Ovary (tissue), 7 donors: ENCODE measurements at regions not wholly inside any gene's neighbourhood (a gene's known extent, or its start where the extent isn't known, plus 50 kb on each side); places are given as distances from the start of the nearest gene placed in this dataset.

ENCODE experiments used
- DNase-seq, 5 donors: peaks; one replicate each; pipeline ENCODE4 v3.0.0-alpha.2; 2019 to 2020
- H3K27ac ChIP-seq, 2 donors: fragments of 200-600 bp; one replicate each; pipeline versions ENCODE4 v1.5.1 to v1.8.0; 2019 to 2022
- H3K27me3 ChIP-seq: fragments of 200-600 bp; one replicate; pipeline ENCODE4 v1.8.0; 2022
- H3K36me3 ChIP-seq: fragments of 200-600 bp; sonication (generic); one replicate; pipeline ENCODE4 v1.5.1; 2019
- H3K4me1 ChIP-seq: one replicate; pipeline ENCODE4 v1.8.1; 2013; ENCODE audit warnings: mild to moderate bottlenecking, moderate library complexity; ENCODE audit not compliant: insufficient read depth
- H3K4me3 ChIP-seq: fragments of 200-600 bp; sonication (generic); one replicate; pipeline ENCODE4 v1.5.1; 2017
- H3K9me3 ChIP-seq, 2 donors: fragments of 200-600 bp in 1 of 2; sonication (generic) in 1 of 2; one replicate each; pipeline versions ENCODE4 v1.5.1 to v1.8.1; 2013 to 2019; ENCODE audit warnings: mild to moderate bottlenecking in 1 of 2, moderate library complexity in 1 of 2
- EP300 ChIP-seq: sonication (generic); formaldehyde crosslinking; IDR thresholded peaks from one replicate; pipeline ENCODE4 v1.6.1; 2017; ENCODE audit warnings: antibody characterized with exemption
- POLR2A ChIP-seq: fragments of 450-650 bp; IDR thresholded peaks from one replicate; pipeline ENCODE4 v1.6.1; 2017; ENCODE audit warnings: antibody characterized with exemption, mild to moderate bottlenecking, moderate library complexity
- whole genome bisulfite sequencing, 3 donors: extraction: QIAGEN DNeasy Blood & Tissue Kit in 1 of 3; methylation state at CpG; one replicate each; pipeline versions ENCODE4 v1.1.5 to v1.1.7; 2013 to 2017; 5-methylcytosine and 5-hydroxymethylcytosine counted together
- intact Hi-C, 4 donors: fragments of 100-400 bp; cut with DNase I; formaldehyde crosslinking; loops; one replicate each; pipeline versions ENCODE4 v1.11.0 to v1.15.1; 2022 to 2023
- TF ChIP-seq, protein P1 (sequence below), 3 donors: fragments of 450-650 bp in 2 of 3; fragments of 200-600 bp in 1 of 3; IDR thresholded peaks; one replicate each; pipeline versions ENCODE4 v1.5.1 to v1.8.0; 2016 to 2022; ENCODE audit warnings: antibody characterized with exemption in 3 of 3, mild to moderate bottlenecking in 1 of 3
- donor health status: DM: no; HTN: no; CAD: no; lungs with moderate emphysema.
- donor health status: DM: no; HTN: no; CAD: no.
- donor health status: Bipolar disorder and iron deficiency.
- donor health status: DM: no; HTN: no; CAD: no.
- donor health status: DM: yes; HTN: yes; CAD: no.

- Histone ChIP-seq H3K27ac (no peak overlapping the region), H3K27me3 (no peaks in the 10 kb centered on the region), H3K4me3 (no peak overlapping the region), H3K9me3 (no peaks in the 10 kb centered on the region), H3K36me3 (no peaks in the 10 kb centered on the region), H3K4me1 (no peaks in the 10 kb centered on the region)
- TF ChIP-seq, protein P1, sequence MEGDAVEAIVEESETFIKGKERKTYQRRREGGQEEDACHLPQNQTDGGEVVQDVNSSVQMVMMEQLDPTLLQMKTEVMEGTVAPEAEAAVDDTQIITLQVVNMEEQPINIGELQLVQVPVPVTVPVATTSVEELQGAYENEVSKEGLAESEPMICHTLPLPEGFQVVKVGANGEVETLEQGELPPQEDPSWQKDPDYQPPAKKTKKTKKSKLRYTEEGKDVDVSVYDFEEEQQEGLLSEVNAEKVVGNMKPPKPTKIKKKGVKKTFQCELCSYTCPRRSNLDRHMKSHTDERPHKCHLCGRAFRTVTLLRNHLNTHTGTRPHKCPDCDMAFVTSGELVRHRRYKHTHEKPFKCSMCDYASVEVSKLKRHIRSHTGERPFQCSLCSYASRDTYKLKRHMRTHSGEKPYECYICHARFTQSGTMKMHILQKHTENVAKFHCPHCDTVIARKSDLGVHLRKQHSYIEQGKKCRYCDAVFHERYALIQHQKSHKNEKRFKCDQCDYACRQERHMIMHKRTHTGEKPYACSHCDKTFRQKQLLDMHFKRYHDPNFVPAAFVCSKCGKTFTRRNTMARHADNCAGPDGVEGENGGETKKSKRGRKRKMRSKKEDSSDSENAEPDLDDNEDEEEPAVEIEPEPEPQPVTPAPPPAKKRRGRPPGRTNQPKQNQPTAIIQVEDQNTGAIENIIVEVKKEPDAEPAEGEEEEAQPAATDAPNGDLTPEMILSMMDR (IDR thresholded peaks at IDR 0.05): no peak
- no peak for TF ChIP-seq POLR2A
- TF ChIP-seq EP300: no peak
- DNase-seq: no peak
- intact Hi-C loops: no loop called here
- 46 to 60% (median 46%) methylated on average over 1 of the region's 1 CpG for WGBS, 3 donors
Measured at GRCh38 chrX:96447161-96447560, 237.5 kb upstream of the DIAPH2 start.

DNA sequence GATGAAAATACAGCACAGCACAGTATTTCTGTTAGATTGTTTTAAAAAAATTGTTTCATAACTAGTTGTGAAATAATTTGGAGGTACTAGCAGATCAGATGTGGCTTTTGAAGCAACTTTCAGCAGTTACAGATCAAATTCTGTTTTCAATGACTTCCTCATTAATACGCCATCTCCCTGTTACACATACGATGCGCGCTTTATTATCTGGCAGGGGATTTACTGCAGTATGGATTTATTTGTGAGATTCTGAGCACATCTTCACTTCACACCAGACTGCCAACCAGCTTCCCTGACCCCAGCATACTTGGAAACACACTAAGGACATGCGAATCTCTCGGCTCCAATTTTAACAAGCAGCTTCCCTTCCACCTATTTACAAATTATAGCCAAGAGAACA is 235.5 kb upstream of the DIAPH2 start:
- WGBS, 3 donors: 73 to 85% (median 80%) methylated on average over 6 of the region's 6 CpGs
- no peak for DNase-seq
- Histone ChIP-seq H3K9me3 (no peaks in the 10 kb centered on the region), H3K36me3 (no peaks in the 10 kb centered on the region), H3K4me3 (no peak overlapping the region), H3K27me3 (no peaks in the 10 kb centered on the region), H3K27ac (no peak overlapping the region), H3K4me1 (no peaks in the 10 kb centered on the region)
- TF ChIP-seq, protein P1 (IDR thresholded peaks at IDR 0.05): no peak
- TF ChIP-seq EP300 (no peak), POLR2A (no peak)
- intact Hi-C loops: no loop called here

GRCh38 chrX:96449896-96450295 is 234.7 kb upstream of the DIAPH2 start:
- Histone ChIP-seq H3K9me3 (no peaks in the 10 kb centered on the region), H3K36me3 (no peaks in the 10 kb centered on the region), H3K4me1 (no peaks in the 10 kb centered on the region), H3K27me3 (no peaks in the 10 kb centered on the region), H3K27ac (no peak overlapping the region), H3K4me3 (no peak overlapping the region)
- DNase-seq: no peak
- intact Hi-C loops: no loop called here
- TF ChIP-seq, protein P1 (IDR thresholded peaks at IDR 0.05): no peak
- TF ChIP-seq EP300: no peak
- TF ChIP-seq POLR2A: no peak

DNA sequence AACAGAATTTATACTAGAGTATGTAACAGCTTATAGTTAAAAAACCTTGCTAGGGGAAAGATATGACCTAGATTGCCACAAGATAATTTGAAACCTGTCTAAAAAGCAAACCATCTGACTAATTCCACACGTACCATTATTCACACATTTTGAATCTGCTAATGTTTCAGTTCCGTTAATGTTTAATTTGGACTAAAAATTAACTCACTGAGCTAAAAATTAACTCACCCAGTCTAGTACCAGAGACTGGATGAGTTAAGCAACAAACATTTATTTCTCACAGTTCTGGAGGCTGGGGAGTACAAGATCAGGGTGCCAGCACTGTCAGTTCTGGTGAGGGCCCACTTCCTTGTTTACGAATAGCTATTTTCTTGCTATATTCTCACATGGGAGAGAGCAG is 231.5 kb upstream of the DIAPH2 start:
- TF ChIP-seq EP300 (no peak), POLR2A (no peak)
- TF ChIP-seq, protein P1 (IDR thresholded peaks at IDR 0.05): no peak
- H3K4me3 ChIP-seq: no peak overlapping the region
- no peaks in the 10 kb centered on the region for H3K27me3 ChIP-seq
- intact Hi-C loops: no loop called here
- H3K9me3 ChIP-seq: no peaks in the 10 kb centered on the region
- no peak for DNase-seq
- WGBS, 3 donors: 77 to 85% (median 80%) methylated on average over 3 of the region's 3 CpGs
- no peaks in the 10 kb centered on the region for H3K36me3 ChIP-seq
- no peaks in the 10 kb centered on the region for H3K4me1 ChIP-seq
- no peak overlapping the region for H3K27ac ChIP-seq

GRCh38 chrX:96455078-96455477 is 229.6 kb upstream of the DIAPH2 start:
- intact Hi-C loops: no loop called here
- Histone ChIP-seq H3K27me3 (no peaks in the 10 kb centered on the region), H3K4me3 (no peak overlapping the region), H3K27ac (no peak overlapping the region), H3K4me1 (no peaks in the 10 kb centered on the region), H3K36me3 (no peaks in the 10 kb centered on the region), H3K9me3 (no peaks in the 10 kb centered on the region)
- TF ChIP-seq EP300 (no peak), POLR2A (no peak)
- TF ChIP-seq, protein P1 (IDR thresholded peaks at IDR 0.05): no peak
- no peak for DNase-seq
- WGBS, 3 donors: 78 to 85% (median 82%) methylated on average over 3 of the region's 3 CpGs
